ENCODE measurements at regions not wholly inside any gene's neighbourhood (a gene's known extent, or its start where the extent isn't known, plus 50 kb on each side); places are given as distances from the start of the nearest gene placed in this dataset.

- Histone ChIP-seq H4K20me1 (replicated peaks; ENCODE audit: control insufficient read depth, extremely low read depth, insufficient read depth, low read length) (no peaks in the 10 kb centered on the region), H3K4me2 (ENCODE audit: insufficient read depth, low read length) (no peak overlapping the region), H3K27me3 (ENCODE audit: control insufficient read depth in 2 of 2, insufficient read depth in 2 of 2, low read length in 2 of 2) (no peaks in the 10 kb centered on the region), H3K9ac (replicated peaks; ENCODE audit: extremely low read depth, insufficient read depth, low read length) (no peak overlapping the region), H3K79me2 (ENCODE audit: control insufficient read depth, insufficient read depth, low read length) (no peaks in the 10 kb centered on the region), H3K27ac (ENCODE audit: insufficient read depth, low read depth, low read length) (no peak overlapping the region), H3K4me3 (replicated peaks in 1 of 3; ENCODE audit: insufficient read depth in 1 of 3, low read depth in 1 of 3, low read length in 3 of 3) (no peak overlapping the region), H3K36me3 (ENCODE audit: control insufficient read depth in 2 of 2, extremely low read depth in 1 of 2, insufficient read depth in 2 of 2, low read length in 2 of 2) (no peaks in the 10 kb centered on the region), H2AFZ (ENCODE audit: low read depth, low read length) (no peak overlapping the region), H3K4me1 (ENCODE audit: control insufficient read depth, extremely low read depth, insufficient read depth, low read length) (no peaks in the 10 kb centered on the region), H3K9me3 (replicated peaks; ENCODE audit: control insufficient read depth, insufficient read depth, low read length) (no peaks in the 10 kb centered on the region), H3K9me1 (replicated peaks; ENCODE audit: control insufficient read depth, extremely low read depth, insufficient read depth, low read length) (no peaks in the 10 kb centered on the region)
- ChIA-PET CTCF (no interaction called here), POLR2A (no interaction called here)
- intact Hi-C loops (cut with micrococcal nuclease), result no loop called here
- FAIRE-seq, result no peak
- no peak for DNase-seq (ENCODE audit: low read depth, low spot score)
- no TSS peak for BruUV-seq (replicated peaks)
- TF ChIP-seq CTCF (IDR thresholded peaks at IDR 0.05; ENCODE audit: extremely low read depth in 1 of 2, insufficient read depth in 1 of 2, low read depth in 1 of 2, low read length in 2 of 2) (no peak), MAX (IDR thresholded peaks at IDR 0.05; ENCODE audit: insufficient read depth, insufficient read length) (no peak), FOS (IDR thresholded peaks at IDR 0.05; ENCODE audit: borderline replicate concordance, insufficient read depth, low read length) (no peak), MYC (IDR thresholded peaks at IDR 0.05; ENCODE audit: low read depth, low read length) (no peak), POLR2A (IDR thresholded peaks at IDR 0.05; ENCODE audit: low read depth, low read length) (no peak), EZH2 (IDR thresholded peaks at IDR 0.05; ENCODE audit: borderline replicate concordance, low read depth, low read length, severe bottlenecking) (no peak), GATA2 (IDR thresholded peaks at IDR 0.05; ENCODE audit: insufficient read depth, insufficient read length, low read depth, low read length) (no peak), POLR2AphosphoS5 (IDR thresholded peaks at IDR 0.05; ENCODE audit: insufficient read depth, low read depth, low read length) (no peak), JUN (IDR thresholded peaks at IDR 0.05; ENCODE audit: borderline replicate concordance, insufficient read depth, insufficient read length, low read depth) (no peak)
- dilution Hi-C loops (cut with MboI; ENCODE audit: extremely low pct_ligation_motif_present, low sequenced_read_pairs), result no loop called here
These were observed 166.8 kb downstream of the FTCDNL1 start for GRCh38 chr2:199684168-199684567.

Data from endothelial cell of umbilical vein (primary cell).